Activated T-cell treated with anti-CD3 and anti-CD28 coated beads, Interleukin-2, amount 50 U/mL, for 24 hours (primary cell): ENCODE measurements at regions not wholly inside any gene's neighbourhood (a gene's known extent, or its start where the extent isn't known, plus 50 kb on each side); places are given as distances from the start of the nearest gene placed in this dataset.
"Not testable (repeated sequence)": the region's sequence is repeated elsewhere in the genome, so short reads cannot be mapped to it uniquely, and the experiment has no call there.

Experiments
- DNase-seq: peaks from one replicate; pipeline ENCODE4 v3.0.0-alpha.2; 2020
- H3K27ac Mint-ChIP-seq: 2 replicates; pipeline ENCODE4 v1.8.0; 2020; ENCODE audit warnings: mild to moderate bottlenecking, mixed read lengths
- H3K27me3 Mint-ChIP-seq: 2 replicates; pipeline ENCODE4 v1.8.0; 2020; ENCODE audit warnings: mixed read lengths
- H3K36me3 Mint-ChIP-seq: 2 replicates; pipeline ENCODE4 v1.8.0; 2020; ENCODE audit warnings: low read depth, mixed read lengths
- H3K4me1 Mint-ChIP-seq: 2 replicates; pipeline ENCODE4 v1.8.0; 2020; ENCODE audit warnings: low read depth, mixed read lengths
- H3K4me3 Mint-ChIP-seq: 2 replicates; pipeline ENCODE4 v1.8.0; 2020; ENCODE audit warnings: mild to moderate bottlenecking, moderate library complexity, mixed read lengths
- H3K9me3 Mint-ChIP-seq: 2 replicates; pipeline ENCODE4 v1.8.0; 2020; ENCODE audit warnings: mixed read lengths

DNA sequence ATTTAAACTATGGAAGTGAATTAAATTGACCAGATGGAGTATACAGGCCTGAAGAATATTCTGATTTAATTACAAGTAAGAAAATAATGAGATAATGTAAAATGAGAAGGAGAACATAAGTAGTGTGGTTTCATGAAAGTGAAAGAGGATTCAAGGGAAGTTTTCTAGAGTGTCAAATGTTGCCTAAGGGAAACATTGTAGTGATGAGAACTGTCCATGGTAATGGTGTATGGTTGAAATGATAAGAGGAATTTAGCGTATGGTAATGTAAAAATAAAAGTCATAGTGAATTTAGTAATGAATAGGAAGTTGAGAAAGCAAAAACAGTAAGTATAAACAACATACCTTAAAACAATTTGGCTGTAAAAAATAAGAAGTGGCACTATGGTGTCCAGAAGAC is 1954.6 kb upstream of the FLRT2 start:
- Mint-ChIP-seq H3K4me3 (no peak overlapping the region), H3K9me3 (peaks cover 37% of the 10 kb centered on the region), H3K36me3 (no peaks in the 10 kb centered on the region), H3K27ac (no peak overlapping the region), H3K4me1 (no peaks in the 10 kb centered on the region), H3K27me3 (no peaks in the 10 kb centered on the region)
- no peak for DNase-seq

DNA sequence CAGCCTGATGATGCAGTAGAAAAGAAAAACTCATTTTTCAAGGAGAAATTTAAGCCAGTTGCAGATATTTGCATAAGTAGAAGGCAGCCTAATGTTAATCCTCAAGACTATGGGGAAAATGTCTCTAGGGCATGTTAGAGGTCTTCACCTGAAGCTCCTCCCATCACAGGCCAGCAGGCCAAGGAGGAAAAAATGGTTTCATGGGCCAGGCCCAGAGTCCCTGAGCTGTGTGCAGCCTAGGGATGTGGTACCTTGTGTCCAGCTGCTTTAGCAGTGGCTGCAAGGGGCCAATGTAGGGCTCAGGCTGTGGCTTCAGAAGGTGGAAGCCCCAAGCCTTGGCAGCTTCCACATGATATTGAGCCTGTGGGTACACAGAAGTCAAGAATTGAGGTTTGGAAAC is 1946.7 kb upstream of the FLRT2 start:
- DNase-seq: no peak
- no peak overlapping the region for H3K4me3 Mint-ChIP-seq
- peaks cover 20% of the 10 kb centered on the region for H3K9me3 Mint-ChIP-seq
- no peaks in the 10 kb centered on the region for H3K4me1 Mint-ChIP-seq
- no peak overlapping the region for H3K27ac Mint-ChIP-seq
- no peaks in the 10 kb centered on the region for H3K36me3 Mint-ChIP-seq
- H3K27me3 Mint-ChIP-seq: no peaks in the 10 kb centered on the region

DNA sequence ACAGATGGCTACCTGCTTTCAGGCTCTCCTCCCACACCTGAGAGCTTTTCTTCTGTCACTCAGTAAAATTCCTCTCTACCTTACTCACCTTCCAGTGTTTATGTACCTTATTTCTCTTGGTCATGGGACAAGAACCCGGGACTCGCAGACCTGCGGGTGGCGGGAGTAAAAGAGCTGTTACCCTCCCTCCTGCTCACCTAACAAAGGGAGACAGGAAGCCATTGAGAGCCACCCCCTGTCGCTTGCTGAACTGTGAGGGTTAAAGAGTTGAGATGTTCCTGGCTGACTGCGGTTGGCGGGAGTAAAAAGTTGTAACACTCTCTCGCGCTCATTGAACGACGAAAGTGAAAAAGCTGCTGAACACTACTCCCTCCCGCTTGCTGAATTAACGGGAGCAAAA is 1935.1 kb upstream of the FLRT2 start:
- Mint-ChIP-seq H3K36me3 (no peaks in the 10 kb centered on the region), H3K4me3 (no peak overlapping the region), H3K4me1 (no peaks in the 10 kb centered on the region), H3K27me3 (no peaks in the 10 kb centered on the region), H3K27ac (no peak overlapping the region), H3K9me3 (peaks cover 20% of the 10 kb centered on the region)
- DNase-seq: no peak

DNA sequence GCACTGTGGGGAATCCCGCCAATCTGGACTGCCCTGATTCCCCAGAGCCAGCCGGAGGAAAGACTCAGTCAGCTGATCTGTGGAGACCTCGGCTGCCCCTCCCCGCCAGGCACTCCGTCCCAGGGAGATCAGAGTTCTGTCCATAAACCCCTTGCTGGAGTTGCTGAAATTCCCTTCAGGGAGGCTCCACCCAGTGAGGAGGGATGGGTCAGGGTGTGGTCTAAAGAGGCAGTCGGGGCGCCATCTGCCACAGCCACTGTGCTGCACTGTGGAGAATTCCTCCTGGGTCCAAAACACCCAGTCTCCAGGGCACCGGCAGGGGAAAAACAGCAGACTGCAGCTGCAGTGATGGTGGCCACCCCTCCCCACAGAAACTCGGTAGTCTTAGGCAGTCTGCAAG is 1922.3 kb upstream of the FLRT2 start:
- Mint-ChIP-seq H3K4me1 (no peaks in the 10 kb centered on the region), H3K27me3 (no peaks in the 10 kb centered on the region), H3K9me3 (peaks cover 15% of the 10 kb centered on the region), H3K27ac (no peak overlapping the region), H3K4me3 (no peak overlapping the region), H3K36me3 (no peaks in the 10 kb centered on the region)
- no peak for DNase-seq

DNA sequence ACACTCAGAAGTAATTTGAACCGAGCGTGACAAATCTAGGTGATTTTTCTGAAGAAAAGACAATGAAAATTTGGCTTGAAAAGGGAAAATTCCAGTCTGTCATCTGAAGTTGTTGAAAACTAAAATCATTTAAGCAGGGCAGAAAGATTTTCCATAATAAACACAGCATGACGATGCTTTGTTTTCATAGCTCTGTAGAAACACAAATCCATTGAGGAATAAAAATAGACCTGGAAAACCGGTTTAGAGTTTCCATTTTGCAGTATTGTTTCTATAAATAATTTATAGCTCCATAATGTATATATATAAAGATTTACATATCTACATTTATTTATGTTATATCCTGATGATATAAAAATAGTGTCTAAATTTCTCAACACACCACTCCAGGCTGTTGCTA is 1918.5 kb upstream of the FLRT2 start:
- Mint-ChIP-seq H3K4me3 (no peak overlapping the region), H3K4me1 (no peaks in the 10 kb centered on the region), H3K27me3 (no peaks in the 10 kb centered on the region), H3K27ac (no peak overlapping the region), H3K36me3 (no peaks in the 10 kb centered on the region), H3K9me3 (peaks cover 13% of the 10 kb centered on the region)
- no peak for DNase-seq

DNA sequence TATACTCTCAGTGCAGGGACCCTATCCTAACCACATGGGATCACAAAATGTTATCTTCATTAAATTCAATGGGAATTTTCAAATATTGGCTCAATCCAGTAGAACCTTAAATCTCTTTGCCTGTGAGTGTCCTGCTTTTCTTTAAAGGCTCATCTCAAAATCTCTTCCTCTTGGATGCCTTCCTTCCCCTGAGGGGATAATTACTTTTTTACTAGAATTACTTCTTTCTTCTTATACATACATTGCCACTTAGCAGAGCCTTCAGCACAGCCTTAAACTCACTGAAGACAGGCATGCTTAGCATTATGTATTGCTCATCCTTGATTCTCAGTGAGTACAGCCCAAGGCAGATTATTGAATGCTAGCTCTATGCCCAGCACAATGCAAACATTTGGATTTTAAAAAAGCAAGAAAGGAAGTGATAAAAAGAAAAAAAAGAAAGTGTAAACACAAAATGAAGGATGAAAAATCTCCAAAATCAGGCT is 1918.0 kb upstream of the FLRT2 start:
- no peaks in the 10 kb centered on the region for H3K36me3 Mint-ChIP-seq
- H3K27ac Mint-ChIP-seq: no peak overlapping the region
- H3K4me3 Mint-ChIP-seq: no peak overlapping the region
- H3K9me3 Mint-ChIP-seq: peaks cover 13% of the 10 kb centered on the region
- no peaks in the 10 kb centered on the region for H3K4me1 Mint-ChIP-seq
- no peak for DNase-seq
- no peaks in the 10 kb centered on the region for H3K27me3 Mint-ChIP-seq

DNA sequence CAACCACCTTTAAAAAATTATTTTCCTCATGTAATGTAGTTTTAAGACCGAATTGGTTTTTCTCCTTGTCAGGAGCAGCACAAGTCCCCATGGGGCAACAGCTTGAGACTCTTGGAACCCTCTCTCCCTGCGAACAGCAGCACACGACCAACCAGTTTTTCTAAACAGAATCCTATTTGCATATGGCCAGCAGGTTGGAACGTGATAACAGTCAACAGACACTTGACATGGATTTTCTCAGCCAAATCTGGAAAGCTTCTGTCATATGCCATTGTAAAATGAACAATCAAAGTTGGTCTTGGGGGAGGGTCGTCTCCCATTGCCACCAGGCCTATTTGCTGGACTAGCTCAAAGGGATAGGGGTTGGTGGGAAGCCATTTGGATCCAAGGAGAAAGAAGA is 1915.0 kb upstream of the FLRT2 start:
- Mint-ChIP-seq H3K27me3 (no peaks in the 10 kb centered on the region), H3K4me1 (no peaks in the 10 kb centered on the region), H3K36me3 (no peaks in the 10 kb centered on the region), H3K4me3 (no peak overlapping the region), H3K27ac (no peak overlapping the region), H3K9me3 (peaks cover 23% of the 10 kb centered on the region)
- no peak for DNase-seq

DNA sequence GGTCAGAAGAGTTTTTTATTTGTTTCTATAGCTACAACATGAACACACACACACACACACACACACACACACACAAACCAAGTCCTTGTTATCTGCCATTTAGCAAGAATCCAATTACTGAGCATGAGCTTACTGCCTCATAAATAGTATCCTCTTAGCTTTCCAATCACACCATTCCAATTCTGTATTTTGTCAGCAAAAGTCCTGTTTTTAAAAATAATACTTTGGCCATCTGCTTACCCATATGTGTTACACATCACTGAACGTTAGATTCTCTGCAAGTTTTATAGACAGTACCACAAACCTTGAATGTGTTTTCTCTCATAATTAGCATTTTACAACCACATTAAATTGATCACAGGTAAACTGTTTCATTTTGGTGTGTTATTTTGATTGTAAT is 1905.4 kb upstream of the FLRT2 start:
- H3K27me3 Mint-ChIP-seq: no peaks in the 10 kb centered on the region

DNA sequence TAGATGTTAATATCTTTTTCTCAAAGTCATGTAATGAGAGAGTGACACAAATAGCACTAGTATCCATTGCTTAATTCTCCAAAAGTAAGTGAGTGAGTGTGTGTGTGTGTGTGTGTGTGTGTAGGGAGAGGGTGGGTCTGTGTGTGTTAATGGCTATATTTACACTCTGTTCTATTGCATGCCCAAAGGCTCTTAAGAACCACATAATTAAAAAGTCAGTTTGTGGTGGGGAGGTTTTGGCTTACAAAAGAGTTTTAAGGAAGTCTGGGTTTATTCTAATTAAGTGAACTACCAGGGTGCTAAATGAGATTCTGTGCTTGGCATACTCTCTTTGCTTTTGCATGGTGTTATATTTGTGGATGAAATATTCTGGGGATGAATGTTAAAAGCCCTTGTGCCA is 1897.6 kb upstream of the FLRT2 start:
- no peaks in the 10 kb centered on the region for H3K36me3 Mint-ChIP-seq

More for the DNA sequence above, 1905.4 kb upstream of the FLRT2 start:
- no peak for DNase-seq
- no peak overlapping the region for H3K4me3 Mint-ChIP-seq
- H3K27ac Mint-ChIP-seq: no peak overlapping the region
- no peaks in the 10 kb centered on the region for H3K4me1 Mint-ChIP-seq
- H3K36me3 Mint-ChIP-seq: no peaks in the 10 kb centered on the region
- H3K9me3 Mint-ChIP-seq: peaks cover 13% of the 10 kb centered on the region

DNA sequence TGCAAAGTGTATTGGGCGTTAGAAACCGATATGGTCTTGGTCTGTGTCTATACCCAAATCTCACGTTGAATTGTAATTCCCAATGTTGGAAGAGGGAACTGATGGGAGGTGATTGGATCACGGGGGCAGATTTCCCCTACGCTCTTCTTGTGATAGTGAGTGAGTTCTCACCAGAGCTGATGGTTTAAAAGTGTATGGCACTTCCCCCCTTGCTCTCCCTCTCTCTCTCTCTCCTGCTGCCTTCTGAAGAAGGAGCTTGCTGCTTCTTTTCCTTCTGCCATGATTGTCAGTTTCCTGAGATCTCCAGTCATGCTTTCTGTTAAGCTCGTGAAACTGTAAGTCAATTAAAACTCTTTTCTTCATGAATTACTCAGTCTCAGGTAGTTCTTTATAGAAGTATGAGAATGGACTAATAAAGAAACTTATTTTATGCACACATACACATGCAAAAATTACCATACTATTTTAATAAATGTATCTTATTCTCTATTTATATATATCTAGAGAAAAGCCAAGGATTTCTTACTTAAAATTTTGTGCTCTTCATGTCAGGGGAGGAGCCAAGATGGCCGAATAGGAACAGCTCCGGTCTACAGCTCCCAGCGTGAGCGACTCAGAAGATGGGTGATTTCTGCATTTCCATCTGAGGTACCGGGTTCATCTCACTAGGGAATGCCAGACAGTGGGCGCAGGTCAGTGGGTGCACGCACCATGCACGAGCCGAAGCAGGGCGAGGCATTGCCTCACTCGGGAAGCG is 1891.0 kb upstream of the FLRT2 start:
- no peaks in the 10 kb centered on the region for H3K4me1 Mint-ChIP-seq
- DNase-seq: no peak
- H3K9me3 Mint-ChIP-seq: peaks cover 6% of the 10 kb centered on the region
- H3K27me3 Mint-ChIP-seq: no peaks in the 10 kb centered on the region
- no peak overlapping the region for H3K27ac Mint-ChIP-seq
- H3K36me3 Mint-ChIP-seq: no peaks in the 10 kb centered on the region
- H3K4me3 Mint-ChIP-seq: no peak overlapping the region

More for the DNA sequence above, 1897.6 kb upstream of the FLRT2 start:
- Mint-ChIP-seq H3K27me3 (no peaks in the 10 kb centered on the region), H3K27ac (no peak overlapping the region), H3K4me3 (no peak overlapping the region), H3K9me3 (peaks cover 20% of the 10 kb centered on the region), H3K4me1 (no peaks in the 10 kb centered on the region)
- DNase-seq: no peak

DNA sequence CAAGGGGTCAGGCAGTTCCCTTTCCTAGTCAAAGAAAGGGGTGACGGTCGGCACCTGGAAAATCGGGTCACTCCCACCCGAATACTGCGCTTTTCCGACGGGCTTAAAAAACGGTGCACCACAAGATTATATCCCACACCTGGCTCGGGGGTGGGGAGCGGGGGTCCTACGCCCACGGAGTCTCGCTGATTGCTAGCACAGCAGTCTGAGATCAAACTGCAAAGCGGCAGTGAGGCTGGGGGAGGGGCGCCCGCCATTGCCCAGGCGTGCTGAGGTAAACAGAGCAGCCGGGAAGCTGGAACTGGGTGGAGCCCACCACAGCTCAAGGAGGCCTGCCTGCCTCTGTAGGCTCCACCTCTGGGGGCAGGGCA is 1890.5 kb upstream of the FLRT2 start:
- not testable (repeated sequence) for H3K4me1 Mint-ChIP-seq, H3K27me3 Mint-ChIP-seq, H3K9me3 Mint-ChIP-seq, H3K4me3 Mint-ChIP-seq, DNase-seq, H3K27ac Mint-ChIP-seq, H3K36me3 Mint-ChIP-seq

DNA sequence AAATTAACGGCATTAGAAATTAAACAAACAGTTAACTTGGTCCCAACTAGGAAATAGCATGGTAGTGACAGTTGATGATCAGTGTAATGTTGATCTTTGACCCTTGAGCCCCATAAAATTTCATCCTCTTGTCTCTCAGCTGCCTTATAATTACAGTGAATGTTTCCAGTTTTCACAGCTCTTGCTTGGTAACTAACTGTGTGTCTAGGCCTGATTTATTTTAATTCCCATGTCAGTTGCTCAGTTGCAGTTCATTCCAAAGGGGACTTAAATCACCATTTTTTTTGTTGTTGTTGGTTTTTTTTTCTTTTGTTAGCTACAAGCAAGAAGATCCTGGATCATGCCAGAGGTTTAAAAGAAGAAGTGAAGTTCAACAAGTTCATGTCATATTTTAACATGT is 1883.7 kb upstream of the FLRT2 start:
- Mint-ChIP-seq H3K27me3 (no peaks in the 10 kb centered on the region), H3K36me3 (no peaks in the 10 kb centered on the region), H3K27ac (no peak overlapping the region), H3K9me3 (peaks cover 19% of the 10 kb centered on the region), H3K4me3 (no peak overlapping the region), H3K4me1 (no peaks in the 10 kb centered on the region)
- DNase-seq: no peak

DNA sequence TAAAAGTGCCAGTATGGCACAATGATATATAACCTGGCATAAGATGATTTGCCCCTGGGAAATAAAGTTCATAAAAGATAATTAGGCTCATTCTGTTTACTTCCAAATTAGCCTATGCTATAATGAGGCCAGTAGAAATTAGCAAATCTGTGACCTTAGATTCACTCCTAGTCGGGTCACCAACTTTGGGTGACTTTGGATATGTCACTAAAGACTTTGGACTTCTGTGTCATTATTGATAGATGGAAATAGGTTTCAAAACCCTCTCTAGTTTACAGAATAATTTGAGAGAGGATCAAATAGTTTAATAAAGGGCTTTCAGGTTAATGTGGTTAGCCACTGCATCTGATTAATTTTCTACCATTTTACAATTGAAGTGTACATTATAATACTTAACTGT is 1869.3 kb upstream of the FLRT2 start:
- Mint-ChIP-seq H3K27me3 (no peaks in the 10 kb centered on the region), H3K4me3 (no peak overlapping the region), H3K27ac (no peak overlapping the region), H3K9me3 (peaks cover 11% of the 10 kb centered on the region), H3K4me1 (no peaks in the 10 kb centered on the region), H3K36me3 (no peaks in the 10 kb centered on the region)
- DNase-seq: no peak

DNA sequence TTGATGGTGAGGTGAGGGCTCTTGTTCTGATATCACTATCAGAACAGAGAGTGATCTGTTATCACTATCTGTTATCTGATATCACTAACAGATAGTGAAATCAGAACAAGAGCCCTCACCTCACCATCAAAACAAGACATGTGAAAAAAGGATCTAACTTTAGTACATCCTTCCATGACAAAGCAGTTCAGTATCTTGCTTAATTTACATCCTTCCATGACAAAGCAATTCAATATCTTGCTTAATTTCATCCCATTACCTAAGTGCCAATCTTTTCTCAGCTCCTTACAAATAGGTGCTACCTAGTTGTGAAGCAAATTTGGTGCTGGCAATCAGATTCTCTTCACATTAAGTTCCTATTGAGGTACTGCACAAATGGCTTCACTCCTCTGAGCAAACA is 1865.6 kb upstream of the FLRT2 start:
- DNase-seq: no peak
- H3K4me1 Mint-ChIP-seq: no peaks in the 10 kb centered on the region
- H3K9me3 Mint-ChIP-seq: peaks cover 16% of the 10 kb centered on the region
- no peak overlapping the region for H3K27ac Mint-ChIP-seq
- H3K27me3 Mint-ChIP-seq: no peaks in the 10 kb centered on the region
- no peak overlapping the region for H3K4me3 Mint-ChIP-seq
- no peaks in the 10 kb centered on the region for H3K36me3 Mint-ChIP-seq

DNA sequence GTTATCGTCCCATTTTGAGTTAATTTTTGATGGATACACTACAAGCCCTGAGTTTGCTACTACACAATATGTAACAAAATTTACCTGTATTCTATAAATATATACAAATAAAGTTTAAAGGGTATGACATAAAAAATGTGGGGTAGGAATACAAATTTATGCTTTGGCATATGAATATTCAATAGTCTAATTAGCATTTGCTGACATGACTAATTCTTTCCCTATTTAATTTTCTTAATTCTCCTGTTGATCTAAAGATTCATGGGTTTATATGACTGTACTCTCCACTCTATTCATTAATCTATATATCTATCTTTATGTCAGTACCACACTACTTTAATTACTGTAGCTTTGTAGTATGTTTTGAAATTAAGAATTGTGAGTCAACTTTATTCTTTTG is 1840.7 kb upstream of the FLRT2 start:
- H3K27ac Mint-ChIP-seq: no peak overlapping the region
- no peak for DNase-seq

DNA sequence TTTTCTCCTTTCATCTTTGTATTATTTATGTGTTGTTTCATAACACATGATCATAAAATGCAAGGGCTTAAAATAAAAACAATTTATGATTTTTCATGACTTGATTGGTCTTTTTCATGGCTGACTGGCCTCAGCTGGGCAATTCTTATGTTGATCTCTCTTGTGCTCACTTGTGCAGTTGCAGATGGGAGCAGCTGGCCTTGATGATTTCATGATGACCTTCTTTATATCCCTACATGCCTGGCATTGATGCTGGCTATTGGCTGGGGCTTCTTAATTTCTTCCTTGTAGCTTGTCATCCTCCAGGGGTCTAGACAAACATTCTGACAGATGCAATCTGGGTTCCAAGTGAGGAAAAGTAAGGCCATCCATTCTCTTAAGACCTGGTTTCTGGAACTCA is 1832.8 kb upstream of the FLRT2 start:
- DNase-seq: no peak
- Mint-ChIP-seq H3K9me3 (peaks cover 9% of the 10 kb centered on the region), H3K4me3 (no peak overlapping the region), H3K27me3 (no peaks in the 10 kb centered on the region), H3K36me3 (no peaks in the 10 kb centered on the region), H3K4me1 (no peaks in the 10 kb centered on the region), H3K27ac (no peak overlapping the region)

More for the DNA sequence above, 1840.7 kb upstream of the FLRT2 start:
- Mint-ChIP-seq H3K4me1 (no peaks in the 10 kb centered on the region), H3K36me3 (no peaks in the 10 kb centered on the region), H3K9me3 (peaks cover 5% of the 10 kb centered on the region), H3K4me3 (no peak overlapping the region), H3K27me3 (no peaks in the 10 kb centered on the region)
